Mucosa of stomach (tissue), 1 donor: ENCODE measurements at regions not wholly inside any gene's neighbourhood (a gene's known extent, or its start where the extent isn't known, plus 50 kb on each side); places are given as distances from the start of the nearest gene placed in this dataset.

Experiments used
- H3K27me3 ChIP-seq: one replicate; pipeline ENCODE4 v1.7.0; 2013; ENCODE audit warnings: mild to moderate bottlenecking, low read length; ENCODE audit not compliant: control insufficient read depth, insufficient read depth
- H3K36me3 ChIP-seq: one replicate; pipeline ENCODE4 v1.7.0; 2013; ENCODE audit warnings: low read length; ENCODE audit not compliant: control insufficient read depth, insufficient read depth
- H3K4me1 ChIP-seq: one replicate; pipeline ENCODE4 v1.7.0; 2013; ENCODE audit warnings: mild to moderate bottlenecking, low read length; ENCODE audit not compliant: control insufficient read depth, insufficient read depth
- H3K4me3 ChIP-seq: one replicate; pipeline ENCODE4 v1.7.0; 2013; ENCODE audit warnings: low read length
- H3K9ac ChIP-seq: one replicate; pipeline ENCODE4 v1.7.0; 2013; ENCODE audit warnings: mild to moderate bottlenecking, low read length, moderate library complexity
- H3K9me3 ChIP-seq: one replicate; pipeline ENCODE4 v1.7.0; 2013; ENCODE audit warnings: mild to moderate bottlenecking, low read length, moderate library complexity; ENCODE audit not compliant: control insufficient read depth
- donor health status: Pancreatic carcinoma.

GRCh38 chr5:143761663-143762062 lies 50.3 kb upstream of the HMHB1 start:
- no peaks in the 10 kb centered on the region for H3K36me3 ChIP-seq
- H3K27me3 ChIP-seq = no peaks in the 10 kb centered on the region
- H3K4me1 ChIP-seq = no peaks in the 10 kb centered on the region
- no peaks in the 10 kb centered on the region for H3K9me3 ChIP-seq
- no peak overlapping the region for H3K9ac ChIP-seq
- H3K4me3 ChIP-seq = no peak overlapping the region

GRCh38 chr5:143760755-143761154 lies 51.2 kb upstream of the HMHB1 start:
- H3K9ac ChIP-seq = no peak overlapping the region
- no peaks in the 10 kb centered on the region for H3K4me1 ChIP-seq
- no peak overlapping the region for H3K4me3 ChIP-seq
- H3K9me3 ChIP-seq = no peaks in the 10 kb centered on the region
- no peaks in the 10 kb centered on the region for H3K36me3 ChIP-seq
- H3K27me3 ChIP-seq = no peaks in the 10 kb centered on the region

GRCh38 chr5:143760131-143760505 lies 51.8 kb upstream of the HMHB1 start:
- Histone ChIP-seq H3K9ac (no peak overlapping the region), H3K9me3 (no peaks in the 10 kb centered on the region), H3K4me3 (no peak overlapping the region), H3K4me1 (no peaks in the 10 kb centered on the region), H3K27me3 (no peaks in the 10 kb centered on the region), H3K36me3 (no peaks in the 10 kb centered on the region)

- no peaks in the 10 kb centered on the region for H3K27me3 ChIP-seq
- no peaks in the 10 kb centered on the region for H3K9me3 ChIP-seq
- no peaks in the 10 kb centered on the region for H3K36me3 ChIP-seq
- no peak overlapping the region for H3K9ac ChIP-seq
- no peak overlapping the region for H3K4me3 ChIP-seq
- H3K4me1 ChIP-seq = no peaks in the 10 kb centered on the region
Measured at GRCh38 chr5:143759396-143760130, 52.4 kb upstream of the HMHB1 start.

- H3K4me1 ChIP-seq = no peaks in the 10 kb centered on the region
- H3K9me3 ChIP-seq = no peaks in the 10 kb centered on the region
- no peaks in the 10 kb centered on the region for H3K36me3 ChIP-seq
- H3K4me3 ChIP-seq = no peak overlapping the region
- H3K27me3 ChIP-seq = no peaks in the 10 kb centered on the region
- H3K9ac ChIP-seq = no peak overlapping the region
Measured at GRCh38 chr5:143758750-143759149, 53.2 kb upstream of the HMHB1 start.

GRCh38 chr5:143758015-143758414 lies 53.9 kb upstream of the HMHB1 start:
- no peaks in the 10 kb centered on the region for H3K4me1 ChIP-seq
- H3K4me3 ChIP-seq = no peak overlapping the region
- no peaks in the 10 kb centered on the region for H3K27me3 ChIP-seq
- H3K9ac ChIP-seq = no peak overlapping the region
- H3K9me3 ChIP-seq = no peaks in the 10 kb centered on the region
- no peaks in the 10 kb centered on the region for H3K36me3 ChIP-seq

- Histone ChIP-seq H3K27me3 (peaks cover 7% of the 10 kb centered on the region), H3K9me3 (no peaks in the 10 kb centered on the region), H3K4me3 (no peak overlapping the region), H3K9ac (no peak overlapping the region), H3K4me1 (no peaks in the 10 kb centered on the region), H3K36me3 (no peaks in the 10 kb centered on the region)
Measured at GRCh38 chr5:143757116-143757515, 54.8 kb upstream of the HMHB1 start.

GRCh38 chr5:143755966-143756365 lies 56.0 kb upstream of the HMHB1 start:
- Histone ChIP-seq H3K36me3 (no peaks in the 10 kb centered on the region), H3K9me3 (no peaks in the 10 kb centered on the region), H3K9ac (no peak overlapping the region), H3K4me1 (no peaks in the 10 kb centered on the region), H3K4me3 (no peak overlapping the region), H3K27me3 (peaks cover 11% of the 10 kb centered on the region)

- H3K4me1 ChIP-seq = no peaks in the 10 kb centered on the region
- H3K9ac ChIP-seq = no peak overlapping the region
- H3K4me3 ChIP-seq = no peak overlapping the region
- H3K36me3 ChIP-seq = no peaks in the 10 kb centered on the region
- H3K9me3 ChIP-seq = no peaks in the 10 kb centered on the region
- peaks cover 11% of the 10 kb centered on the region for H3K27me3 ChIP-seq
Measured at GRCh38 chr5:143752165-143752850, 59.7 kb upstream of the HMHB1 start.

- Histone ChIP-seq H3K4me3 (no peak overlapping the region), H3K9ac (no peak overlapping the region), H3K9me3 (no peaks in the 10 kb centered on the region), H3K4me1 (no peaks in the 10 kb centered on the region), H3K36me3 (no peaks in the 10 kb centered on the region), H3K27me3 (peaks cover 11% of the 10 kb centered on the region)
Measured at GRCh38 chr5:143751342-143751741, 60.6 kb upstream of the HMHB1 start.

GRCh38 chr5:143749581-143750205 lies 62.3 kb upstream of the HMHB1 start:
- no peaks in the 10 kb centered on the region for H3K36me3 ChIP-seq
- no peaks in the 10 kb centered on the region for H3K4me1 ChIP-seq
- H3K9ac ChIP-seq = no peak overlapping the region
- no peaks in the 10 kb centered on the region for H3K9me3 ChIP-seq
- peaks cover 20% of the 10 kb centered on the region for H3K27me3 ChIP-seq
- H3K4me3 ChIP-seq = no peak overlapping the region

- Histone ChIP-seq H3K4me3 (no peak overlapping the region), H3K27me3 (peaks cover 26% of the 10 kb centered on the region), H3K9ac (no peak overlapping the region), H3K4me1 (peaks cover 8% of the 10 kb centered on the region), H3K36me3 (no peaks in the 10 kb centered on the region), H3K9me3 (no peaks in the 10 kb centered on the region)
Measured at GRCh38 chr5:143748516-143748915, 63.4 kb upstream of the HMHB1 start.
